Gastroesophageal sphincter (tissue), 4 donors: ENCODE measurements at regions not wholly inside any gene's neighbourhood (a gene's known extent, or its start where the extent isn't known, plus 50 kb on each side); places are given as distances from the start of the nearest gene placed in this dataset.

Experiments used
- ATAC-seq: fragments of 150-250 bp; one replicate; pipeline ENCODE4 v1.9.1; 2016; ENCODE audit warnings: mild to moderate bottlenecking, moderate library complexity
- H3K27ac ChIP-seq, 4 donors: fragments of 200-600 bp; sonication (generic) in 3 of 4; 1 replicate in 3 of 4; 2 replicates in 1 of 4; pipeline ENCODE4 v1.5.1; 2016 to 2019
- H3K27me3 ChIP-seq: fragments of 200-600 bp; sonication (generic); one replicate; pipeline ENCODE4 v1.5.1; 2019
- H3K36me3 ChIP-seq, 2 donors: fragments of 200-600 bp; sonication (generic); one replicate each; pipeline ENCODE4 v1.5.1; 2019; ENCODE audit warnings: control low read depth in 1 of 2
- H3K4me1 ChIP-seq, 3 donors: fragments of 200-600 bp; sonication (generic); 1 replicate in 2 of 3; 2 replicates in 1 of 3; pipeline ENCODE4 v1.5.1; 2016 to 2019; ENCODE audit warnings: control low read depth in 2 of 3
- H3K4me3 ChIP-seq, 2 donors: fragments of 200-600 bp; sonication (generic); one replicate each; pipeline ENCODE4 v1.5.1; 2019; ENCODE audit warnings: mild to moderate bottlenecking in 1 of 2, moderate library complexity in 1 of 2
- H3K9me3 ChIP-seq, 3 donors: fragments of 200-600 bp; sonication (generic); one replicate each; pipeline ENCODE4 v1.5.1; 2017 to 2019; ENCODE audit warnings: control low read depth in 2 of 3
- CTCF ChIP-seq, 4 experiments: fragments of 200-600 bp in 2 of 4; fragments of 450-650 bp in 2 of 4; sonication (generic) in 1 of 4; IDR thresholded peaks; one replicate each; pipeline ENCODE4 v1.5.1; 2017 to 2019; ENCODE audit warnings: antibody characterized with exemption in 4 of 4, mild to moderate bottlenecking in 2 of 4, moderate library complexity in 2 of 4
- EP300 ChIP-seq: sonication (generic); formaldehyde crosslinking; IDR thresholded peaks from one replicate; pipeline ENCODE4 v1.6.1; 2017; ENCODE audit warnings: antibody characterized with exemption, mild to moderate bottlenecking
- POLR2A ChIP-seq, 2 donors: fragments of 450-650 bp; IDR thresholded peaks; one replicate each; pipeline ENCODE4 v1.6.1; 2017; ENCODE audit warnings: antibody characterized with exemption in 2 of 2, mild to moderate bottlenecking in 2 of 2, moderate library complexity in 1 of 2
- POLR2AphosphoS5 ChIP-seq: sonication (generic); formaldehyde crosslinking; IDR thresholded peaks from one replicate; pipeline ENCODE4 v1.6.1; 2017; ENCODE audit warnings: antibody characterized with exemption
- WGBS, 2 donors: methylation state at CpG; one replicate each; pipeline ENCODE4 v1.1.5; 2018; ENCODE audit warnings: low coverage in 1 of 2; 5-methylcytosine and 5-hydroxymethylcytosine counted together

GRCh38 chr10:29877793-29878491 is 181.4 kb downstream of the JCAD start:
- TF ChIP-seq CTCF (IDR thresholded peaks at IDR 0.05) (no peak), POLR2AphosphoS5 (peak; percentile 29)
- H3K27ac ChIP-seq, result peak overlapping the region in 2 of 4 donors; percentile 19 to 41
- H3K27me3 ChIP-seq, result no peaks in the 10 kb centered on the region
- H3K4me1 ChIP-seq, result peaks cover 0 to 51% (median 5%) of the 10 kb centered on the region in 3 donors
- 70 to 79% methylated on average over 2 to 10 of the region's 12 CpGs for WGBS, 2 donors
- peak; percentile 19 for ATAC-seq
- no peak overlapping the region for H3K4me3 ChIP-seq
- H3K9me3 ChIP-seq, result no peaks in the 10 kb centered on the region
- no peaks in the 10 kb centered on the region for H3K36me3 ChIP-seq

- WGBS, 2 donors, result 74 to 83% methylated on average over 8 to 10 of the region's 10 CpGs
- TF ChIP-seq EP300 (no peak), POLR2A (IDR thresholded peaks at IDR 0.05) (no peak), POLR2AphosphoS5 (no peak), CTCF (IDR thresholded peaks at IDR 0.05) (no peak)
- no peaks in the 10 kb centered on the region for H3K27me3 ChIP-seq
- no peak overlapping the region for H3K27ac ChIP-seq
- H3K4me1 ChIP-seq, result peaks cover 0 to 33% (median 5%) of the 10 kb centered on the region in 3 donors
- no peaks in the 10 kb centered on the region for H3K9me3 ChIP-seq
- no peaks in the 10 kb centered on the region for H3K36me3 ChIP-seq
- H3K4me3 ChIP-seq, result no peak overlapping the region
- ATAC-seq, result no peak
Measured at GRCh38 chr10:29876008-29876555, 183.3 kb downstream of the JCAD start.

- Histone ChIP-seq H3K27me3 (no peaks in the 10 kb centered on the region), H3K4me1 (peaks cover 0 to 21% (median 5%) of the 10 kb centered on the region in 3 donors), H3K36me3 (no peaks in the 10 kb centered on the region), H3K27ac (no peak overlapping the region), H3K4me3 (no peak overlapping the region), H3K9me3 (no peaks in the 10 kb centered on the region)
- WGBS, 2 donors, result 54 to 56% methylated on average over 8 of the region's 8 CpGs
- no peak for ATAC-seq
- TF ChIP-seq POLR2AphosphoS5, result no peak
- no peak for TF ChIP-seq POLR2A (IDR thresholded peaks at IDR 0.05)
- no peak for TF ChIP-seq CTCF (IDR thresholded peaks at IDR 0.05)
- no peak for TF ChIP-seq EP300
Measured at GRCh38 chr10:29874606-29875269, 184.6 kb downstream of the JCAD start.

GRCh38 chr10:29873941-29874484 is 185.4 kb downstream of the JCAD start:
- TF ChIP-seq POLR2A (IDR thresholded peaks at IDR 0.05), result no peak
- TF ChIP-seq CTCF (IDR thresholded peaks at IDR 0.05), result no peak
- TF ChIP-seq EP300, result no peak
- no peak for TF ChIP-seq POLR2AphosphoS5
- H3K27ac ChIP-seq, result no peak overlapping the region
- H3K4me3 ChIP-seq, result no peak overlapping the region
- no peaks in the 10 kb centered on the region for H3K27me3 ChIP-seq
- no peaks in the 10 kb centered on the region for H3K36me3 ChIP-seq
- no peaks in the 10 kb centered on the region for H3K9me3 ChIP-seq
- ATAC-seq, result no peak
- WGBS, 2 donors, result 50 to 100% methylated on average over 1 of the region's 1 CpG
- peaks cover 0 to 17% (median 5%) of the 10 kb centered on the region in 3 donors for H3K4me1 ChIP-seq
